Adrenal gland (tissue), 9 donors: ENCODE measurements at regions not wholly inside any gene's neighbourhood (a gene's known extent, or its start where the extent isn't known, plus 50 kb on each side); places are given as distances from the start of the nearest gene placed in this dataset.

Experiments used
- DNase-seq, 7 donors: peaks; one replicate each; pipeline ENCODE4 v3.0.0-alpha.2; 2019 to 2020
- H3K27ac ChIP-seq, 5 donors: fragments of 200-600 bp; sonication (generic) in 4 of 5; 1 replicate in 3 of 5; 2 replicates in 2 of 5; pipeline versions ENCODE4 v1.5.1 to v1.8.0; 2016 to 2020; ENCODE audit warnings: mild to moderate bottlenecking in 1 of 5
- H3K27me3 ChIP-seq: fragments of 200-600 bp; 2 replicates; pipeline ENCODE4 v1.8.0; 2021
- H3K36me3 ChIP-seq, 2 donors: fragments of 200-600 bp; replicated peaks in 1 of 2; 1 replicate in 1 of 2; 2 replicates in 1 of 2; pipeline versions ENCODE4 v1.5.1 to v1.8.0; 2018 to 2022
- H3K4me1 ChIP-seq, 2 donors: fragments of 200-600 bp; replicated peaks in 1 of 2; 1 replicate in 1 of 2; 2 replicates in 1 of 2; pipeline versions ENCODE4 v1.5.1 to v1.8.0; 2018 to 2021
- H3K4me3 ChIP-seq, 4 donors: fragments of 200-600 bp; sonication (generic) in 3 of 4; one replicate each; pipeline ENCODE4 v1.5.1; 2016 to 2018
- H3K9me3 ChIP-seq, 3 donors: fragments of 200-600 bp; sonication (generic) in 1 of 3; replicated peaks in 1 of 3; 1 replicate in 2 of 3; 2 replicates in 1 of 3; pipeline versions ENCODE4 v1.5.1 to v1.8.0; 2016 to 2021
- POLR2A ChIP-seq, 2 donors: fragments of 450-650 bp; IDR thresholded peaks; one replicate each; pipeline ENCODE4 v1.6.1; 2017; ENCODE audit warnings: antibody characterized with exemption in 2 of 2, mild to moderate bottlenecking in 2 of 2, moderate library complexity in 1 of 2
- WGBS, 4 donors: extraction: QIAGEN DNeasy Blood & Tissue Kit in 2 of 4; methylation state at CpG; one replicate each; pipeline versions ENCODE4 v1.1.5 to v1.1.7; 2013 to 2017; 5-methylcytosine and 5-hydroxymethylcytosine counted together
- intact Hi-C, 2 donors: fragments of 100-400 bp; cut with DNase I; formaldehyde crosslinking; loops; one replicate each; pipeline versions ENCODE4 v1.14.1 to v1.15.0; 2022 to 2023
- TF ChIP-seq, protein P1 (sequence below), 6 experiments: fragments of 450-650 bp in 4 of 6; fragments of 200-600 bp in 2 of 6; sonication (generic) in 1 of 6; IDR thresholded peaks; 1 replicate in 5 of 6; 2 replicates in 1 of 6; pipeline versions ENCODE4 v1.5.1 to v1.8.0; 2016 to 2021; ENCODE audit warnings: antibody characterized with exemption in 6 of 6, mild to moderate bottlenecking in 2 of 6, moderate library complexity in 1 of 6
- donor health status: healthy with polysubstance abuse.
- donor health status: Bipolar disorder and iron deficiency.
- donor health status: DM: yes; HTN: yes; CAD: no.
- donor health status: DM: no; HTN: no; CAD: no.
- donor health status: DM: no; HTN: no; CAD: no.

- H3K27me3 ChIP-seq = no peaks in the 10 kb centered on the region
- no peak for DNase-seq
- H3K4me3 ChIP-seq = no peak overlapping the region
- no peaks in the 10 kb centered on the region for H3K9me3 ChIP-seq
- H3K36me3 ChIP-seq = no peaks in the 10 kb centered on the region
- WGBS, 4 donors = 88 to 97% (median 96%) methylated on average over 1 of the region's 1 CpG
- TF ChIP-seq POLR2A (IDR thresholded peaks at IDR 0.05) = no peak
- TF ChIP-seq, protein P1, sequence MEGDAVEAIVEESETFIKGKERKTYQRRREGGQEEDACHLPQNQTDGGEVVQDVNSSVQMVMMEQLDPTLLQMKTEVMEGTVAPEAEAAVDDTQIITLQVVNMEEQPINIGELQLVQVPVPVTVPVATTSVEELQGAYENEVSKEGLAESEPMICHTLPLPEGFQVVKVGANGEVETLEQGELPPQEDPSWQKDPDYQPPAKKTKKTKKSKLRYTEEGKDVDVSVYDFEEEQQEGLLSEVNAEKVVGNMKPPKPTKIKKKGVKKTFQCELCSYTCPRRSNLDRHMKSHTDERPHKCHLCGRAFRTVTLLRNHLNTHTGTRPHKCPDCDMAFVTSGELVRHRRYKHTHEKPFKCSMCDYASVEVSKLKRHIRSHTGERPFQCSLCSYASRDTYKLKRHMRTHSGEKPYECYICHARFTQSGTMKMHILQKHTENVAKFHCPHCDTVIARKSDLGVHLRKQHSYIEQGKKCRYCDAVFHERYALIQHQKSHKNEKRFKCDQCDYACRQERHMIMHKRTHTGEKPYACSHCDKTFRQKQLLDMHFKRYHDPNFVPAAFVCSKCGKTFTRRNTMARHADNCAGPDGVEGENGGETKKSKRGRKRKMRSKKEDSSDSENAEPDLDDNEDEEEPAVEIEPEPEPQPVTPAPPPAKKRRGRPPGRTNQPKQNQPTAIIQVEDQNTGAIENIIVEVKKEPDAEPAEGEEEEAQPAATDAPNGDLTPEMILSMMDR (IDR thresholded peaks at IDR 0.05) = no peak
- intact Hi-C loops = no loop called here
- no peak overlapping the region for H3K27ac ChIP-seq
- no peaks in the 10 kb centered on the region for H3K4me1 ChIP-seq
Observed at GRCh38 chr4:140208921-140209320, 54.9 kb upstream of the MAML3 start.
